CD4-positive, alpha-beta T cell treated with Interleukin-4 for 4 hours (primary cell): ENCODE measurements at regions not wholly inside any gene's neighbourhood (a gene's known extent, or its start where the extent isn't known, plus 50 kb on each side); places are given as distances from the start of the nearest gene placed in this dataset.

Source experiments
- DNase-seq: peaks from one replicate; pipeline ENCODE4 v3.0.0-alpha.2; 2020

- DNase-seq, result no peak
Measured at GRCh38 chr6:54574671-54575070, 266.4 kb downstream of the TINAG start.

- no peak for DNase-seq
Measured at GRCh38 chr6:54578261-54578660, 268.3 kb upstream of the FAM83B start.

DNA sequence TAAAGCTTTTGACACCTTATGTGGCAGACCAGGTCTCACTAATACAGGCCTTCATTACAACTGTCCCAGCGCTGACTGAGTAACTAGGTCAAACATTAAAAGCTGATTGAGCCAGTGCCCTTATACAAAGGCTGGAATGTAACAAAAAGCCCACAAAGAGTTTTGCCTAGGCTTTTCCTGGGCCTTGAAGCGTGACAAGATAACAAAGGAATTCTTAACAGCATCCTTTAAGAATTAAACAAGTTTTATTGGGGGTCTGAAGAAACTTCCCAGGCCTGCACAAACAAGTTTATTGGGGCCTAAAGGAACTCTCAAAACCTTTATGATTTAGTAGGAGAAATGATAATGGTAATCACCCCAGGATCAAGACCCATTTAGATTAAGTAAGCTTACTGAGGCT lies 267.6 kb upstream of the FAM83B start:
- DNase-seq, result no peak

DNA sequence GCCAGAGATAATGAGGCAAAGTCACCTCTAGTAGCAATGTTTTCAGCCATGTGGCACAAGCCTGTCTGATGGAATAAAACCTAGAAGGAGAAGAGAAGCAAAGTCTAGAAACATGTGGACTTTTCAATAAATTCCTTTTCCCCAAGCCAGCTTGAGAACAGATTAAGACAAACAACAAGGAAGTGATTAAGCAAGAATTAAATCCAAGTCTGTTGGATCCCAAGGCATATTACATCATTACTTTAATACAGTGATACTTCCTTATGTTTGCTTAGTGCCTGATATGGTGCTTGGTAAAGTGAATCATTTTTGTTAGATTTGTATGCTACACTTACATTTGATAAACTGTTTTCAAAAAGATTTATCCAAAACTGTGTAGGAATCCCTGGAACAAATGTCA lies 260.3 kb upstream of the FAM83B start:
- DNase-seq, result no peak

DNA sequence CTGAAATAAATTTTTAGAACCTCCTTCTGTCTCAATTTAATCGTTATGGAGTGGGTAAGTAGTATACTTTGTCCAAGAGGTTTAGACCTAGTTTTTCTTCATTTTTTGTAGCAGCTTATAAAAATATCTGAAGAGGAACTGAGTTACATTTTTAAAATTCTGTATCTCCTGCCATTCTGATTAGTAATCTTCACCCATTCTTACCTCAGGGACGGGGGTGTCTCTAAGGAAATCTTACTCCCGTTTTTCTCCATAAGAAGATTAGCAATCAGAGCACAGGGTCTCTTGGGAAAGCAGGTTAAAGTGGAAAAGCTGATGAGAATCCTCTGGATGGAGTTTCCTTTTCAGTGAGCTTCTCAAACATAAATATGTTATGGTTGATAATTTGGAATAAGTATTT lies 259.3 kb upstream of the FAM83B start:
- DNase-seq, result no peak

DNA sequence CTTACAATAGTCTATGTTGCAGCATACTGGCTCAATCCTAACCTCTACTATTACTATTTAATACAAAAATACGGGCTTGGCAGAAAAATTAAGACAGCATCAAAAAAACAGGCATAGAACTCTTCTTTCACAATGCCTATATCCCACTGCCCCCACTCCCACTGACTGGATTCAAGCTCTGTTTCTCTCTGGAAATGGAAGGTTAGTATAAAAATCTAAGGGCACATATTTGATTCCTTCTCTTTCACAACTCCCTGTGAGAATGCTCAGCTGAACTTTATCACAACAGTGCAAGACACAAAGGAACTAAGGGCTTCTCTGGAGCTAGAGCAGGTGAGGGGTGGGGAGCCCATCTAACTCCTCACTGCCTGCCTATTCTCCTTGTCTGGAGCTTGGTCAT lies 258.4 kb upstream of the FAM83B start:
- DNase-seq, result no peak

DNA sequence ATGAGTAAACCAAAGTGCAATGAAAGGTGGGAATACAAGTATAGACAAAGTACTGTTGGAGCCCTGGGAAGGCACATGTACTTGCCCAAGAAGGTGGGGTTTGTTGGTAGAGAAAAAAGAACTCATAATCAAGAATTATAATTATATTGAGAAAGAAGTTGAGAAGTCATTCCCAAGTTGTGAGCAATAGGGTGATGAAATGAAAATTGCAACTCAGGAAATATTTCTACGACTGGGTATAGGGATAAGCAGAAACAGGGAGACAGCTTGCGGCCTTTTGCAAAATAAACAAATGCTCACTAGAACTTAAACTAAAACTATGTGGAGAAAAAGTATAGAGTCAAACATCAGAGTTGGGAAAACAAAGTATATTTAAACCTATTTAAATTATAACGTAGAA lies 250.7 kb upstream of the FAM83B start:
- DNase-seq, result no peak

GRCh38 chr6:54598787-54599313 lies 247.7 kb upstream of the FAM83B start:
- DNase-seq, result no peak

GRCh38 chr6:54601600-54602300 lies 244.8 kb upstream of the FAM83B start:
- DNase-seq, result no peak

- DNase-seq, result no peak
Measured at GRCh38 chr6:54602591-54602990, 244.0 kb upstream of the FAM83B start.

DNA sequence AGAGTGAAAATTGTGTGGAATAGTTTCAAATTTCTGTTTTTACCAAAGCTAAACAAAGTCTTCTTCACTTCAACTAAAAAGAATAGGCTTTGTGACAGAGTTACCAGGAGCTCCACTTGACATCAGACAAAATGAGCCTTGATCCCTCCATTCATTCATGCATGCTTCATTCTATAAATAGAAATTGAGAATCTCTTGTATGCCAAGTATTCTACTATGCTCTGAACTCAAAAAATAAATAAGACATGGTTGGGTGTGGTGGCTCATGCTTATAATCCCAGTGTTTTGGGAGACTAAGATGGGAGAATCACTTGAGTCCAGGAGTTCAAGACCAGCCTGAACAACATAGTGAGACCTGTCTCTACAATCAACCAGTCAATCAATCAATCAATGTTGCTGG lies 236.6 kb upstream of the FAM83B start:
- no peak for DNase-seq

DNA sequence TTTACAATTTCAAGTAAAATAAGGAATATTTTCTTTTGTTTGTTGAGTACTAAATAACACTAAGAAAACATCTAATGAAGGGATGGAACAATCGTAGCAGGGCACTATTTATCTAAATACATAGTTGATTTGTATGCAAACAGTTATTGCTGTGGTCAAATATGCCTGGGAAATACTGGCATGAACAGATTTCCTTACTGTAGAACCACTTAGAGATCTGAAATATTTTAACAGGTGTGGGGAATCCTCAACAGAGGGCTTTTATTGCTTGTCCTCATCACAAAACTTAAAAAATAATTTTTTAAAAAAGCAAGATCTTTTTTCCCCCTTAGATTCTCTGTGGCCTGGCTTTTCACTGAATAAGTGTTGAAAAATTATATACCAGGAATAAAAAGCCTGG lies 233.0 kb upstream of the FAM83B start:
- no peak for DNase-seq

GRCh38 chr6:54614499-54615195 lies 231.9 kb upstream of the FAM83B start:
- DNase-seq, result no peak

GRCh38 chr6:54617730-54618129 lies 228.8 kb upstream of the FAM83B start:
- DNase-seq, result no peak

GRCh38 chr6:54618572-54618971 lies 228.0 kb upstream of the FAM83B start:
- DNase-seq, result no peak

DNA sequence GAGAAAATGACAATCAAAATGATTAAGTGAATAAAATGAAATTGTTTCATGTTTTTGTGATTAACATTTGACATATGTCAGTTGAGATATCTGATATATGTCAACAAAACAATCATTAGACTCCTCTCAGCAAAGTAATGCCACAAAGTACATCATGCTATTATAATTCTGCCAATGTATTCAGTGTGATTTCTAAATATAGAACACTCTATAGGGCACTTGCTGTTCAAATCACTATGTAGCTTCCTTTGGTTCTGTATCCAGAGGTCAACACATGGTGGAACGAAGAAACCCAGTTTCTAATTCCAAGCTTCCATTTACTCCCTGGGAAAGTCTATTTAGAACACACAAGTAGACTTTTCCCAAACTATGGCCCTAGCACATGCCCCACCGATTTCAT lies 227.5 kb upstream of the FAM83B start:
- DNase-seq, result no peak

GRCh38 chr6:54621285-54621684 lies 225.3 kb upstream of the FAM83B start:
- no peak for DNase-seq

GRCh38 chr6:54624216-54624615 lies 222.4 kb upstream of the FAM83B start:
- DNase-seq, result no peak

DNA sequence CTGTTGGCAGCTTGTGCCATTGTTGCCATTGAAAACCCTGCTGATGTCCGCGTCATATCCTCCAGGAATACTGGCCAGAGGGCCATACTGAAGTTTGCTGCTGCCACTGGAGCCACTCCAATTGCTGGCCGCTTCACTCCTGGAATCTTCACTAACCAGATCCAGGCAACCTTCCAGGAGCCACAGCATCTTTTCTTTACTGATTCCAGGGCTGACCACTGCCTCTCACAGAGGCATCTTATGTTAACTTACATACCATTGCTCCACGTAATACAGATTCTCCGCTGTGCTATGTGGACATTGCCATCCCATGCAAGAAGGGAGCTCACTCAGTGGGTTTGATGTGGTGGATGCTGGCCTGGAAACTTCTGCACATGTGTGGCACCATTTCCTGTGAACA lies 221.8 kb upstream of the FAM83B start:
- DNase-seq, result no peak

GRCh38 chr6:54629131-54629530 lies 217.4 kb upstream of the FAM83B start:
- no peak for DNase-seq

GRCh38 chr6:54632984-54633565 lies 213.5 kb upstream of the FAM83B start:
- no peak for DNase-seq

DNA sequence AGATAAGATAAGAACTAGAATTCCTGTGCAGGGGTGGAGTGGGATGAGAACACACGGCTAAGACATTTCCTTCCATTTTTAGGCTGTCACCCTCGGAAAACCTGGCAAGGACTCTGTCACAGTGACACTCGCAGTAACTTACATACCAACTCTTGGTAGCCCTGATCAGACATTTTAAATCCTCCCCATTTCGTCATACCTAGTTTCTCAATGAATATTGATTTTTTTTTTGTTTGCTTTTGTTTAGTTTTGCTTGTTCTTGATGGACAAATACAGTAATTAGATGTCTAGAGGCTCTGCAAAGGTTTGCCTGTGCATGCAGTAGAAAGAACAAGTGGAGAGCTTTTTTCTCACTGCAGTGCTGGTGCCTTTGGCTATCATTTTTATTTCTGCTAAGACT lies 213.0 kb upstream of the FAM83B start:
- DNase-seq, result no peak

- DNase-seq, result no peak
Measured at GRCh38 chr6:54640911-54641310, 205.7 kb upstream of the FAM83B start.
